Gastroesophageal sphincter (tissue), 3 donors: ENCODE measurements at regions not wholly inside any gene's neighbourhood (a gene's known extent, or its start where the extent isn't known, plus 50 kb on each side); places are given as distances from the start of the nearest gene placed in this dataset.
"Not testable (repeated sequence)": the region's sequence is repeated elsewhere in the genome, so short reads cannot be mapped to it uniquely, and the experiment has no call there.

Source experiments
- CTCF ChIP-seq, 4 experiments: fragments of 200-600 bp in 2 of 4; fragments of 450-650 bp in 2 of 4; sonication (generic) in 1 of 4; IDR thresholded peaks; one replicate each; pipeline ENCODE4 v1.5.1; 2017 to 2019; ENCODE audit warnings: antibody characterized with exemption in 4 of 4, mild to moderate bottlenecking in 2 of 4, moderate library complexity in 2 of 4
- POLR2A ChIP-seq, 2 donors: fragments of 450-650 bp; IDR thresholded peaks; one replicate each; pipeline ENCODE4 v1.6.1; 2017; ENCODE audit warnings: antibody characterized with exemption in 2 of 2, mild to moderate bottlenecking in 2 of 2, moderate library complexity in 1 of 2

DNA sequence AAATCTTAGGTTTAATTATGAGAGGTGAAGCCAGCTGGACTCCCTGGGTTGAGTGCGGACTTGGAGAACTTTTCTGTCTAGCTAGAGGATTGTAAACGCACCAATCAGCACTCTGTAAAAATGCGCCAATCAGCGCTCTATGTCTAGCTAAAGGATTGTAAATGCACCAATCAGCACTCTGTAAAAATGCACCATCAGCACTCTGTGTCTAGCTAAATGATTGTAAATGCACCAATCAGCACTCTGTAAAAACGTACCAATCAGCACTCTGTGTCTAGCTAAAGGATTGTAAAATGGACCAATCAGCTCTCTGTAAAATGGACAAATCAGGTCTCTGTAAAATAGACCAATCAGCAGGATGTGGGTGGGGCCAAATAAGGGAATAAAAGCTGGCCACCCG is 345.1 kb upstream of the POT1 start:
- TF ChIP-seq CTCF, POLR2A (IDR thresholded peaks at IDR 0.05): not testable (repeated sequence)
